K562 (cell line): ENCODE measurements at regions not wholly inside any gene's neighbourhood (a gene's known extent, or its start where the extent isn't known, plus 50 kb on each side); places are given as distances from the start of the nearest gene placed in this dataset.

ENCODE experiments used
- ATF6 ChIP-seq: sonication (generic); formaldehyde crosslinking; IDR thresholded peaks from 2 replicates; pipeline ENCODE4 v1.4.0; 2020; ENCODE audit warnings: mild to moderate bottlenecking, missing genetic modification reagents
- HCFC1 ChIP-seq: IDR thresholded peaks from 2 replicates; pipeline ENCODE4 v1.6.1; 2012; ENCODE audit warnings: low read depth, low read length, improper control_type of control experiment
- ILK ChIP-seq: fragments of 450-650 bp; IDR thresholded peaks from 2 replicates; pipeline ENCODE4 v1.6.1; 2016; ENCODE audit warnings: missing genetic modification characterization, low read depth, mild to moderate bottlenecking, missing compliant biosample characterization, moderate library complexity, borderline replicate concordance
- MTA2 ChIP-seq: fragments of 450-650 bp; IDR thresholded peaks from 2 replicates; pipeline ENCODE4 v1.6.1; 2016; ENCODE audit warnings: low read depth
- POLR2A ChIP-seq: fragments of 450-650 bp; conservative IDR thresholded peaks from 2 replicates; pipeline ENCODE4 v1.6.1; 2016
- POLR2AphosphoS5 ChIP-seq: IDR thresholded peaks from 2 replicates; pipeline ENCODE4 v1.6.1; 2011; ENCODE audit warnings: mild to moderate bottlenecking, low read depth, low read length, moderate library complexity; ENCODE audit not compliant: control insufficient read depth, insufficient read depth
- REST ChIP-seq, 2 experiments: fragments of 450-650 bp; formaldehyde crosslinking in 1 of 2; IDR thresholded peaks; 2 replicates each; pipeline versions ENCODE4 v1.4.0 to v1.6.1; 2014 to 2020; ENCODE audit warnings: mild to moderate bottlenecking in 2 of 2, borderline replicate concordance in 1 of 2, low read depth in 1 of 2
- SRF ChIP-seq, 2 experiments: fragments of 250-450, 450-650 bp in 1 of 2; sonication (Bioruptor Pico) in 1 of 2; sonication (generic) in 1 of 2; formaldehyde crosslinking; IDR thresholded peaks; 2 replicates each; pipeline versions ENCODE4 v1.5.0 to v1.5.1; 2020 to 2022; ENCODE audit warnings: mild to moderate bottlenecking in 1 of 2, missing genetic modification reagents in 1 of 2
- TCF3 ChIP-seq: sonication (generic); formaldehyde crosslinking; IDR thresholded peaks from 2 replicates; pipeline ENCODE4 v1.4.0; 2020; ENCODE audit warnings: mild to moderate bottlenecking, missing genetic modification reagents
- U2AF2 ChIP-seq: fragments of 200-400 bp; formaldehyde crosslinking; optimal IDR thresholded peaks from 2 replicates; pipeline ENCODE3; 2017; ENCODE audit warnings: low read depth, mild to moderate bottlenecking, low read length

- TF ChIP-seq ATF6: no peak
- no peak for TF ChIP-seq POLR2A
- TF ChIP-seq MTA2: no peak
- TF ChIP-seq U2AF2: no peak
- TF ChIP-seq REST (IDR thresholded peaks at IDR 0.05; ENCODE audit: borderline replicate concordance): no peak
- TF ChIP-seq REST (CRISPR knock-in tag; IDR thresholded peaks at IDR 0.05; ENCODE audit: low read depth): no peak
- no peak for TF ChIP-seq POLR2AphosphoS5
- TF ChIP-seq TCF3 (CRISPR knock-in tag): no peak
- no peak for TF ChIP-seq HCFC1
- TF ChIP-seq SRF (CRISPR knock-in tag; IDR thresholded peaks at IDR 0.05): no peak
- no peak for TF ChIP-seq ILK (tag)
Measured at GRCh38 chr13:84192125-84192524, 309.9 kb upstream of the SLITRK1 start.
